ENCODE measurements at regions not wholly inside any gene's neighbourhood (a gene's known extent, or its start where the extent isn't known, plus 50 kb on each side); places are given as distances from the start of the nearest gene placed in this dataset.

- H3K36me3 ChIP-seq (ENCODE audit: insufficient read depth) = no peaks in the 10 kb centered on the region
- H3K9ac ChIP-seq = no peak overlapping the region
- H3K79me2 ChIP-seq (ENCODE audit: insufficient read depth, low read depth) = no peaks in the 10 kb centered on the region
- H3K27ac ChIP-seq = no peak overlapping the region
- TF ChIP-seq CTCF (conservative IDR thresholded peaks at IDR 0.05; ENCODE audit: low read depth, low read length) = no peak
- no peak overlapping the region for H3K4me3 ChIP-seq (IDR thresholded peaks at IDR 0.05; ENCODE audit: insufficient read depth, low read depth, low read length)
- no peaks in the 10 kb centered on the region for H3K27me3 ChIP-seq (ENCODE audit: insufficient read depth, low read depth)
- no peaks in the 10 kb centered on the region for H4K20me1 ChIP-seq (ENCODE audit: insufficient read depth)
- no peaks in the 10 kb centered on the region for H3K4me1 ChIP-seq (ENCODE audit: low read depth, poor library complexity, severe bottlenecking)
- no peak overlapping the region for H2AFZ ChIP-seq (ENCODE audit: low read depth)
- no peak overlapping the region for H3K4me2 ChIP-seq
Measured at GRCh38 chr1:214116258-214116657, 128.5 kb downstream of the PROX1 start.

- H3K4me1 ChIP-seq (ENCODE audit: low read depth, poor library complexity, severe bottlenecking) = no peaks in the 10 kb centered on the region
- no peaks in the 10 kb centered on the region for H3K79me2 ChIP-seq (ENCODE audit: insufficient read depth, low read depth)
- H3K9ac ChIP-seq = no peak overlapping the region
- no peak overlapping the region for H3K27ac ChIP-seq
- H3K4me2 ChIP-seq = no peak overlapping the region
- no peaks in the 10 kb centered on the region for H3K27me3 ChIP-seq (ENCODE audit: insufficient read depth, low read depth)
- H4K20me1 ChIP-seq (ENCODE audit: insufficient read depth) = no peaks in the 10 kb centered on the region
- no peak overlapping the region for H2AFZ ChIP-seq (ENCODE audit: low read depth)
- no peaks in the 10 kb centered on the region for H3K36me3 ChIP-seq (ENCODE audit: insufficient read depth)
- no peak for TF ChIP-seq CTCF (conservative IDR thresholded peaks at IDR 0.05; ENCODE audit: low read depth, low read length)
- no peak overlapping the region for H3K4me3 ChIP-seq (IDR thresholded peaks at IDR 0.05; ENCODE audit: insufficient read depth, low read depth, low read length)
Measured at GRCh38 chr1:214117780-214118179, 130.0 kb downstream of the PROX1 start.

GRCh38 chr1:214120191-214120590 lies 132.4 kb downstream of the PROX1 start:
- H3K4me3 ChIP-seq (IDR thresholded peaks at IDR 0.05; ENCODE audit: insufficient read depth, low read depth, low read length) = no peak overlapping the region
- no peak for TF ChIP-seq CTCF (conservative IDR thresholded peaks at IDR 0.05; ENCODE audit: low read depth, low read length)
- H3K4me2 ChIP-seq = no peak overlapping the region
- no peaks in the 10 kb centered on the region for H3K4me1 ChIP-seq (ENCODE audit: low read depth, poor library complexity, severe bottlenecking)
- H3K36me3 ChIP-seq (ENCODE audit: insufficient read depth) = no peaks in the 10 kb centered on the region
- no peak overlapping the region for H2AFZ ChIP-seq (ENCODE audit: low read depth)
- no peaks in the 10 kb centered on the region for H3K79me2 ChIP-seq (ENCODE audit: insufficient read depth, low read depth)
- no peaks in the 10 kb centered on the region for H4K20me1 ChIP-seq (ENCODE audit: insufficient read depth)
- H3K9ac ChIP-seq = no peak overlapping the region
- H3K27ac ChIP-seq = no peak overlapping the region
- no peaks in the 10 kb centered on the region for H3K27me3 ChIP-seq (ENCODE audit: insufficient read depth, low read depth)

GRCh38 chr1:214120951-214121350 lies 133.2 kb downstream of the PROX1 start:
- H3K4me3 ChIP-seq (IDR thresholded peaks at IDR 0.05; ENCODE audit: insufficient read depth, low read depth, low read length) = no peak overlapping the region
- H3K27me3 ChIP-seq (ENCODE audit: insufficient read depth, low read depth) = no peaks in the 10 kb centered on the region
- H3K9ac ChIP-seq = no peak overlapping the region
- H3K36me3 ChIP-seq (ENCODE audit: insufficient read depth) = no peaks in the 10 kb centered on the region
- no peaks in the 10 kb centered on the region for H4K20me1 ChIP-seq (ENCODE audit: insufficient read depth)
- H3K27ac ChIP-seq = no peak overlapping the region
- no peak overlapping the region for H2AFZ ChIP-seq (ENCODE audit: low read depth)
- H3K4me1 ChIP-seq (ENCODE audit: low read depth, poor library complexity, severe bottlenecking) = no peaks in the 10 kb centered on the region
- TF ChIP-seq CTCF (conservative IDR thresholded peaks at IDR 0.05; ENCODE audit: low read depth, low read length) = no peak
- no peaks in the 10 kb centered on the region for H3K79me2 ChIP-seq (ENCODE audit: insufficient read depth, low read depth)
- no peak overlapping the region for H3K4me2 ChIP-seq

- no peak overlapping the region for H3K27ac ChIP-seq
- no peaks in the 10 kb centered on the region for H4K20me1 ChIP-seq (ENCODE audit: insufficient read depth)
- no peaks in the 10 kb centered on the region for H3K79me2 ChIP-seq (ENCODE audit: insufficient read depth, low read depth)
- no peaks in the 10 kb centered on the region for H3K36me3 ChIP-seq (ENCODE audit: insufficient read depth)
- H3K4me2 ChIP-seq = no peak overlapping the region
- no peaks in the 10 kb centered on the region for H3K27me3 ChIP-seq (ENCODE audit: insufficient read depth, low read depth)
- H3K4me1 ChIP-seq (ENCODE audit: low read depth, poor library complexity, severe bottlenecking) = no peaks in the 10 kb centered on the region
- no peak for TF ChIP-seq CTCF (conservative IDR thresholded peaks at IDR 0.05; ENCODE audit: low read depth, low read length)
- no peak overlapping the region for H3K9ac ChIP-seq
- H3K4me3 ChIP-seq (IDR thresholded peaks at IDR 0.05; ENCODE audit: insufficient read depth, low read depth, low read length) = no peak overlapping the region
- H2AFZ ChIP-seq (ENCODE audit: low read depth) = no peak overlapping the region
Measured at GRCh38 chr1:214122110-214122509, 134.3 kb downstream of the PROX1 start.

Measured in KMS-11 (cell line).